GM12875 (cell line): ENCODE measurements at regions not wholly inside any gene's neighbourhood (a gene's known extent, or its start where the extent isn't known, plus 50 kb on each side); places are given as distances from the start of the nearest gene placed in this dataset.

Experiments
- H3K4me3 ChIP-seq: one replicate; pipeline ENCODE4 v1.5.1; 2011; ENCODE audit warnings: low read depth, low read length, control low read depth
- TF ChIP-seq, protein P1 (sequence below): IDR thresholded peaks from 2 replicates; pipeline ENCODE4 v1.5.1; 2011; ENCODE audit warnings: low read depth, mild to moderate bottlenecking, control low read depth, inconsistent platforms, low read length, moderate library complexity, borderline replicate concordance; ENCODE audit not compliant: insufficient read depth

DNA sequence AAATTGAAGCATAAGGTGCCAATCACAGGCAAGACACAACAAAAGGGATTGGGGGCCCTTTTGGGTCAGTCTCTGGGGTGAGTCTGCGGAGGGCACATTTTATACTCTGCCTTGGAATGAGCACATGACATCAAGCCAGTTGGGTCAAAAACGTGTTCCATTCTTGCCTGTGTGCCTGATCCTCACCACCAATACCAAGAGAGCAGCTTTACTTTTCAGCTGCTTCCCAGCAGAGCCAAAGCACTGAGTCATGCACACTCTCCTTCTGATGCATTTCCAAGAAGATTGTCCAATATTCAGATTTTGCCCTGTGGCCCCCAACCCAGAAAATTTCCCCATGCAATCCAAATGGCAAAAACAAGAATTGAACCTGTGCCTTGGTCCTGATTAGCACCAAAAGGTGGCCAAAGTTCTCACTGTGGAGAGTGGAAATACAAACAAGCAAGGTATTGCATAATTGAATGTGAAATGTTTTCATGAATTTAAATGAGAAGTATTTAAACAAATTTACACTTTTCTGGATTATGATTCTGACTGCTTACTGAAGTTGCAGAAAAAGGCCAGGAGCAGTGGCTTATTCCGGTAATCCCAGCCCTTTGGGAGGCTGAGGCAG lies 217.8 kb upstream of the SOX9 start:
- H3K4me3 ChIP-seq, result no peak overlapping the region
- TF ChIP-seq, protein P1, sequence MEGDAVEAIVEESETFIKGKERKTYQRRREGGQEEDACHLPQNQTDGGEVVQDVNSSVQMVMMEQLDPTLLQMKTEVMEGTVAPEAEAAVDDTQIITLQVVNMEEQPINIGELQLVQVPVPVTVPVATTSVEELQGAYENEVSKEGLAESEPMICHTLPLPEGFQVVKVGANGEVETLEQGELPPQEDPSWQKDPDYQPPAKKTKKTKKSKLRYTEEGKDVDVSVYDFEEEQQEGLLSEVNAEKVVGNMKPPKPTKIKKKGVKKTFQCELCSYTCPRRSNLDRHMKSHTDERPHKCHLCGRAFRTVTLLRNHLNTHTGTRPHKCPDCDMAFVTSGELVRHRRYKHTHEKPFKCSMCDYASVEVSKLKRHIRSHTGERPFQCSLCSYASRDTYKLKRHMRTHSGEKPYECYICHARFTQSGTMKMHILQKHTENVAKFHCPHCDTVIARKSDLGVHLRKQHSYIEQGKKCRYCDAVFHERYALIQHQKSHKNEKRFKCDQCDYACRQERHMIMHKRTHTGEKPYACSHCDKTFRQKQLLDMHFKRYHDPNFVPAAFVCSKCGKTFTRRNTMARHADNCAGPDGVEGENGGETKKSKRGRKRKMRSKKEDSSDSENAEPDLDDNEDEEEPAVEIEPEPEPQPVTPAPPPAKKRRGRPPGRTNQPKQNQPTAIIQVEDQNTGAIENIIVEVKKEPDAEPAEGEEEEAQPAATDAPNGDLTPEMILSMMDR, result no peak

DNA sequence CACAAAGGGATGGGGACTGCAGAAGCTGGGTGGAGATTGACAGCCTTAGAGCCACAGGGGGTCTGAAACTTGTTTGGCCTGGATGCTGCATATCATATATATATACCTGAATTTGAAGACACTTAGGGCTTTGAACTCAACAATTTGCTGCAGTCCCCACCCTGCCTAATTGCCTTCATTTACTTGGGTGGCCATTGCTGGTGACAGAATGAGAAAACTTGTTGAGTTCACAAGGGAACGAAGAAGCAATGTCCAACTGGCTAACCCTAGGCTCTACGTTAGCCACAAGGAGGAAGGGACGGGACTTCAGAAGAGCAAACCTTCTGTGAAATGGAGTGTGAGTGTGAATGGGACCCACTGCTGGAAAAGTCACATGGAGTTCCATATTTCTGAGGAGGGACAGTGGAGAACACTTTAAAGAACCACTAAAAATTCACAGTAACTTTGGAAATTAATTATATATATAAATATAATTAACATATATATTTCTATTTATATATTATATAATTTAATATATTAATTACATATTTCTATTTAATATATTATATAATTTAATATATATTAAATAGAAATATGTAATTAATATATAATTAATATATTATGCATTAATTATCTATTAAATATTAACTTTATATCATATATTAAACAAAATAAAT lies 215.3 kb upstream of the SOX9 start:
- no peak overlapping the region for H3K4me3 ChIP-seq
- TF ChIP-seq, protein P1, result no peak

- H3K4me3 ChIP-seq, result no peak overlapping the region
- TF ChIP-seq, protein P1, result no peak
Observed at GRCh38 chr17:71909155-71909554, 211.7 kb upstream of the SOX9 start.

DNA sequence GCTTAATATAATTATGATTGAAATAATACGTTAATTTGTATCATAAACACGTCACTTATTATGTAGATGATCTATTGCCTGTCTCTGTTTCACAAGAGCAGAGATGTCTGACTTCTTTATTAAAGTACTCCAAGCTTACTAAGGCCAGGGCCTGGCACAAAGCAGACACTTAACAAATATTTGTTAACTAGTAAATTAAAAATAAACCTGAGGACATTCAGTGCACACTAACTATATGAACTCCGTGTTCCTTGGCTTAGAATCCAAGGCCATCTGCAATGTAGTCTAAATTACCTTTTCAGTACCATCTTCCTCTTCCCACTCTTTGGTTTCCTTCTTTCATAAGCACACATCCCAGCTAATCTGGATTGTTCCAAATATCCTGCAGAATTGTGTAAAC lies 210.8 kb upstream of the SOX9 start:
- TF ChIP-seq, protein P1, result no peak
- no peak overlapping the region for H3K4me3 ChIP-seq

GRCh38 chr17:71914042-71914441 lies 206.8 kb upstream of the SOX9 start:
- H3K4me3 ChIP-seq, result no peak overlapping the region
- TF ChIP-seq, protein P1, result no peak

DNA sequence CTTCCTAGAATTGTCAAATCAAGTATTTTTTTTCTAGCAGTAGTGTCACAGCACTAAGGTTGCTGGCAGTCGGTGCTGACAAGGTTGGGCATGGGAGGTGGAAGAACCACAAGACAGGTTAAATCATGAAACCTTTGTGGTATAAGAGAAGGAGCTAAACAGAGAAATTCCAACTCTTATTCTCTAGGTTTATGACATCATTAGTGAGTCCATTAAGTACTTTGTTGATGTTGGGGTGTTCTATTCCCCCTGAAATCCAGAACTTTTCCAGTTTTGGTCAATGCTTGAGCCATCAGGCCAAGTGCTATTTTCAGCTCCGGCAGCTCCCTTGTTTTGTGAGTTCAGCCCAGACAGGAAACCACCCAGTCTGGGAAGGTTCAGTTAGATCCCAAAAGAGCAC lies 206.0 kb upstream of the SOX9 start:
- H3K4me3 ChIP-seq, result no peak overlapping the region
- TF ChIP-seq, protein P1, result no peak

DNA sequence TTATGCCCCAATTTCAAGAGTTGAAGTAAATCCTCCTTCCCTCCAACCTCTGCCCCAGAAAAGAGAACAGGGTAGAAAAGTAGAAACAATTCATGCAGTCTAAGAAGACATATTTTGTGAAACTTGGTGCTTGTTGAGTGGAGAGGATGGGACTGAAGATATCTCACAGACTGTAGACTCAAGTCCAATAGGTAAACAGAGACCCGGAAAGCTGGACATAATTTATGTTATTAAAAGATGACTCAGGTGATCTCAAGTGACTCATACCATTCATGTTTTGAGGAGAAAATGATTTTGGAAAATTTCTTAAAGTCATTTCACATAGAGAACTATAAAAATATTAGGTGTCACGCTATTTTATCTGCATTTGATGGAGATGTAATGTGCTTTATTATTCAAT lies 203.1 kb upstream of the SOX9 start:
- H3K4me3 ChIP-seq, result no peak overlapping the region
- TF ChIP-seq, protein P1, result no peak
